Panc1 (cell line): ENCODE measurements at regions not wholly inside any gene's neighbourhood (a gene's known extent, or its start where the extent isn't known, plus 50 kb on each side); places are given as distances from the start of the nearest gene placed in this dataset.
"Not testable (repeated sequence)": the region's sequence is repeated elsewhere in the genome, so short reads cannot be mapped to it uniquely, and the experiment has no call there.

Experiments
- ATAC-seq: fragments of 200-7000 bp; cut with Tn5 transposase; 2 replicates; pipeline ENCODE4 v1.9.1; 2020; ENCODE audit warnings: mild to moderate bottlenecking, moderate library complexity
- BruUV-seq: library from RNA; stranded (reverse); fragments of 400-500 nt; replicated peaks from 2 replicates; lab custom pipeline; 2021; lab: Mats Ljungman, UMichigan
- CTCF ChIA-PET: fragments of 300-600 bp; sonication (Branson Sonifier 250); formaldehyde crosslinking; loops from one replicate; lab custom pipeline; 2022; ENCODE audit warnings: antibody characterized with exemption; lab: Charles Lee
- POLR2A ChIA-PET: fragments of 300-600 bp; sonication (Branson Sonifier 250); formaldehyde crosslinking; loops from one replicate; lab custom pipeline; 2022; ENCODE audit warnings: antibody characterized with exemption; lab: Charles Lee
- DNase-seq: peaks from one replicate; pipeline ENCODE4 v3.0.0-alpha.2; 2010; ENCODE audit warnings: low read depth, low spot score
- H3K27ac ChIP-seq: 2 replicates; pipeline ENCODE4 v1.5.1; 2011; ENCODE audit warnings: mild to moderate bottlenecking, low read length, inconsistent platforms
- H3K27me3 ChIP-seq: fragments of 200-500 bp; sonication (Bioruptor generic); 2 replicates; pipeline ENCODE4 v1.6.0; 2014; ENCODE audit warnings: low read length, inconsistent platforms; ENCODE audit not compliant: control insufficient read depth, insufficient read depth
- H3K36me3 ChIP-seq: fragments of 200-500 bp; sonication (Bioruptor generic); 2 replicates; pipeline ENCODE4 v1.5.1; 2014; ENCODE audit warnings: inconsistent platforms, mild to moderate bottlenecking, low read length, moderate library complexity; ENCODE audit not compliant: control insufficient read depth, insufficient read depth
- H3K4me1 ChIP-seq: 2 replicates; pipeline ENCODE4 v1.5.1; 2011; ENCODE audit warnings: inconsistent platforms, mild to moderate bottlenecking, low read length, moderate library complexity; ENCODE audit not compliant: control insufficient read depth, insufficient read depth
- H3K4me3 ChIP-seq, 2 experiments: 2 replicates each; pipeline ENCODE4 v1.5.1; 2011 to 2012; ENCODE audit warnings: low read depth in 2 of 2, low read length in 2 of 2, mild to moderate bottlenecking in 2 of 2, inconsistent platforms in 1 of 2, moderate library complexity in 1 of 2
- H3K9me3 ChIP-seq: fragments of 200-500 bp; sonication (Bioruptor generic); 2 replicates; pipeline ENCODE4 v1.5.1; 2014; ENCODE audit warnings: low read depth, mild to moderate bottlenecking, inconsistent platforms, low read length, moderate library complexity; ENCODE audit not compliant: control insufficient read depth, insufficient read depth
- POLR2AphosphoS5 ChIP-seq: IDR thresholded peaks from 2 replicates; pipeline ENCODE4 v1.6.1; 2012; ENCODE audit warnings: mild to moderate bottlenecking, low read depth, low read length, moderate library complexity
- REST ChIP-seq, 2 experiments: IDR thresholded peaks; 2 replicates each; pipeline ENCODE4 v1.6.1; 2011 to 2012; ENCODE audit warnings: low read depth in 2 of 2, control low read depth in 1 of 2, low read length in 1 of 2, mild to moderate bottlenecking in 1 of 2, moderate library complexity in 1 of 2; ENCODE audit not compliant: insufficient read depth in 1 of 2
- SIN3A ChIP-seq: IDR thresholded peaks from 2 replicates; pipeline ENCODE4 v1.6.1; 2012; ENCODE audit warnings: low read depth, mild to moderate bottlenecking, low read length, moderate library complexity, borderline replicate concordance; ENCODE audit not compliant: insufficient read depth
- TCF7L2 ChIP-seq: IDR thresholded peaks from 2 replicates; pipeline ENCODE4 v1.6.1; 2011; ENCODE audit warnings: mild to moderate bottlenecking, low read depth, low read length, inconsistent platforms
- in situ Hi-C: cut with HindIII; loops from 2 replicates; pipeline ENCODE4 v1.10.0; 2016; ENCODE audit warnings: low sequenced_read_pairs, low pct_unique_long_range_greater_than_20kb
- intact Hi-C: fragments of 100-400 bp; cut with micrococcal nuclease; formaldehyde crosslinking; loops from one replicate; pipeline ENCODE4 v1.10.0; 2022; ENCODE audit not compliant: unreplicated experiment
- TF ChIP-seq, protein P1 (sequence below): fragments of 450-650 bp; IDR thresholded peaks from 2 replicates; pipeline ENCODE4 v1.5.1; 2017; ENCODE audit warnings: mild to moderate bottlenecking

DNA sequence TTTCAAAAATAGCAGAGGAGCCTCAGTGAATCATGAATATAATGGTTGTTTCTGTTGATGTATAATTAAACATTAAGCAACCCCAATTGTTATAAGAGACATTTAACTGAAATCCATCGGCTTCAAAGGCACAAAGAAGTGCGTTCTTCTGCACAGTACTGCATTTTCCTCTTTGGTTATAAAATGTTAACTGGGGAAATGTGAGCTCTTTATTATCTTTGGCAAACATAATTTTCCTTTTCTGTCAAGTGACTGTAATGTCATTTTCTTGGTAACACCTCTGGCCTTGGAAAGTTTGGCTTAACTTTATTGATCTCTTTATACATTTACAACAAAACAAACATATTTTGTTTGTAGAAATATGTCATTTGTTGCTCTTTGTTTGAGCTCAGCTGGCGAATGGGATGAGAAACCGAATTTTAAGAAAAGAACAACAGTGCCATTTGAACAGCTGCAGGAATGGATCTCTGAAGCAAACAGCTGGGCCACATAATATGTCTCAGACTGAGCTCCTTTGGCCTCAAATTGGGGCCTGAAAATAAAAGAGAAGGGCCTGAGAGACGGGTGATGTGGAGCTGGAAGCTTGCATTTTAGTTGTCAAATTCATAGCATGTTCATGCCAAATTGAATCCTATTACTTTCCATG is 427.0 kb upstream of the SPTLC3 start:
- in situ Hi-C loops = no loop called here
- H3K4me1 ChIP-seq = no peaks in the 10 kb centered on the region
- BruUV-seq = no TSS peak
- no peaks in the 10 kb centered on the region for H3K9me3 ChIP-seq
- TF ChIP-seq REST (IDR thresholded peaks at IDR 0.05; ENCODE audit: insufficient read depth in 1 of 2, low read depth in 2 of 2, low read length in 1 of 2) = no peak
- no peak for TF ChIP-seq SIN3A
- TF ChIP-seq, protein P1, sequence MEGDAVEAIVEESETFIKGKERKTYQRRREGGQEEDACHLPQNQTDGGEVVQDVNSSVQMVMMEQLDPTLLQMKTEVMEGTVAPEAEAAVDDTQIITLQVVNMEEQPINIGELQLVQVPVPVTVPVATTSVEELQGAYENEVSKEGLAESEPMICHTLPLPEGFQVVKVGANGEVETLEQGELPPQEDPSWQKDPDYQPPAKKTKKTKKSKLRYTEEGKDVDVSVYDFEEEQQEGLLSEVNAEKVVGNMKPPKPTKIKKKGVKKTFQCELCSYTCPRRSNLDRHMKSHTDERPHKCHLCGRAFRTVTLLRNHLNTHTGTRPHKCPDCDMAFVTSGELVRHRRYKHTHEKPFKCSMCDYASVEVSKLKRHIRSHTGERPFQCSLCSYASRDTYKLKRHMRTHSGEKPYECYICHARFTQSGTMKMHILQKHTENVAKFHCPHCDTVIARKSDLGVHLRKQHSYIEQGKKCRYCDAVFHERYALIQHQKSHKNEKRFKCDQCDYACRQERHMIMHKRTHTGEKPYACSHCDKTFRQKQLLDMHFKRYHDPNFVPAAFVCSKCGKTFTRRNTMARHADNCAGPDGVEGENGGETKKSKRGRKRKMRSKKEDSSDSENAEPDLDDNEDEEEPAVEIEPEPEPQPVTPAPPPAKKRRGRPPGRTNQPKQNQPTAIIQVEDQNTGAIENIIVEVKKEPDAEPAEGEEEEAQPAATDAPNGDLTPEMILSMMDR = no peak
- no peak for TF ChIP-seq POLR2AphosphoS5
- no peak for TF ChIP-seq TCF7L2
- no peak for DNase-seq
- H3K27me3 ChIP-seq = no peaks in the 10 kb centered on the region
- H3K27ac ChIP-seq = no peak overlapping the region
- H3K36me3 ChIP-seq = no peaks in the 10 kb centered on the region
- ATAC-seq = no peak
- no peak overlapping the region for H3K4me3 ChIP-seq
- intact Hi-C loops = no loop called here
- POLR2A ChIA-PET = no interaction called here
- CTCF ChIA-PET = no interaction called here

GRCh38 chr20:12582710-12583109 is 426.1 kb upstream of the SPTLC3 start:
- CTCF ChIA-PET, in situ Hi-C loops, H3K27me3 ChIP-seq, DNase-seq, intact Hi-C loops, H3K27ac ChIP-seq, BruUV-seq, H3K9me3 ChIP-seq, H3K4me3 ChIP-seq, H3K36me3 ChIP-seq, POLR2A ChIA-PET, ATAC-seq, H3K4me1 ChIP-seq: not testable (repeated sequence)

GRCh38 chr20:12591949-12592470 is 416.8 kb upstream of the SPTLC3 start:
- Histone ChIP-seq H3K4me3 (no peak overlapping the region), H3K27ac (no peak overlapping the region), H3K4me1 (no peaks in the 10 kb centered on the region), H3K9me3 (no peaks in the 10 kb centered on the region), H3K27me3 (no peaks in the 10 kb centered on the region), H3K36me3 (no peaks in the 10 kb centered on the region)
- BruUV-seq = no TSS peak
- TF ChIP-seq TCF7L2 (no peak), POLR2AphosphoS5 (no peak)
- TF ChIP-seq, protein P1 = no peak
- ChIA-PET POLR2A (no interaction called here), CTCF (no interaction called here)
- DNase-seq (no peak), ATAC-seq (no peak)
- in situ Hi-C loops (no loop called here), intact Hi-C loops (no loop called here)
